HepG2 (cell line): ENCODE measurements at regions not wholly inside any gene's neighbourhood (a gene's known extent, or its start where the extent isn't known, plus 50 kb on each side); places are given as distances from the start of the nearest gene placed in this dataset.
A peak's percentile ranks its signal among the peaks of the same experiment; 100 is the strongest.

Source experiments
- AGO1 ChIP-seq: fragments of 200-400 bp; formaldehyde crosslinking; IDR thresholded peaks from 2 replicates; pipeline ENCODE4 v1.6.1; 2017; ENCODE audit warnings: mild to moderate bottlenecking, low read depth, low read length, moderate library complexity; ENCODE audit not compliant: poor library complexity, severe bottlenecking
- AHDC1 ChIP-seq: sonication (generic); formaldehyde crosslinking; IDR thresholded peaks from 2 replicates; pipeline ENCODE4 v1.5.1; 2020; ENCODE audit warnings: mild to moderate bottlenecking, missing genetic modification reagents, borderline replicate concordance
- CREB1 ChIP-seq, 2 experiments: fragments of 450-650 bp in 1 of 2; IDR thresholded peaks; 2 replicates each; pipeline ENCODE4 v1.6.1; 2016 to 2017; ENCODE audit warnings: control low read depth in 1 of 2, mild to moderate bottlenecking in 1 of 2, missing compliant biosample characterization in 1 of 2, missing genetic modification characterization in 1 of 2
- DBP ChIP-seq: sonication (generic); formaldehyde crosslinking; IDR thresholded peaks from 2 replicates; pipeline ENCODE4 v1.4.0; 2020; ENCODE audit warnings: missing genetic modification reagents; ENCODE audit errors: not compliant biosample characterization
- KAT8 ChIP-seq: IDR thresholded peaks from 2 replicates; pipeline ENCODE4 v1.6.1; 2016; ENCODE audit warnings: missing genetic modification reagents, missing compliant biosample characterization
- PAF1 ChIP-seq: IDR thresholded peaks from 2 replicates; pipeline ENCODE4 v1.6.1; 2016; ENCODE audit warnings: missing genetic modification reagents, missing compliant biosample characterization
- PRDM15 ChIP-seq: sonication (generic); formaldehyde crosslinking; IDR thresholded peaks from 2 replicates; pipeline ENCODE4 v1.4.0; 2020; ENCODE audit warnings: missing genetic modification reagents
- SMAD9 ChIP-seq: sonication (generic); formaldehyde crosslinking; IDR thresholded peaks from 2 replicates; pipeline ENCODE4 v1.5.1; 2020; ENCODE audit warnings: mild to moderate bottlenecking, missing genetic modification reagents
- SMC3 ChIP-seq: IDR thresholded peaks from 2 replicates; pipeline ENCODE4 v1.6.1; 2011; ENCODE audit warnings: low read length, improper control_type of control experiment
- UBTF ChIP-seq: sonication (generic); formaldehyde crosslinking; IDR thresholded peaks from 2 replicates; pipeline ENCODE4 v1.4.0; 2020; ENCODE audit warnings: mild to moderate bottlenecking, missing genetic modification reagents
- ZBTB7B ChIP-seq: sonication (generic); formaldehyde crosslinking; IDR thresholded peaks from 2 replicates; pipeline ENCODE4 v1.4.0; 2020; ENCODE audit warnings: missing genetic modification reagents
- ZNF567 ChIP-seq: sonication (generic); formaldehyde crosslinking; IDR thresholded peaks from 2 replicates; pipeline ENCODE4 v1.8.1; 2023; ENCODE audit warnings: mild to moderate bottlenecking, missing genetic modification reagents, borderline replicate concordance
- ZSCAN22 ChIP-seq: sonication (generic); formaldehyde crosslinking; IDR thresholded peaks from 2 replicates; pipeline ENCODE4 v1.4.0; 2020; ENCODE audit warnings: mild to moderate bottlenecking, missing genetic modification reagents

- no peak for TF ChIP-seq SMAD9 (CRISPR knock-in tag)
- TF ChIP-seq AHDC1 (CRISPR knock-in tag): no peak
- no peak for TF ChIP-seq PAF1
- TF ChIP-seq AGO1: no peak
- TF ChIP-seq ZBTB7B (CRISPR knock-in tag): no peak
- TF ChIP-seq PRDM15: no peak
- TF ChIP-seq SMC3: peak; percentile 35; the same call in 1 of the 2 replicates
- TF ChIP-seq CREB1 (IDR thresholded peaks at IDR 0.05): no peak
- TF ChIP-seq CREB1 (CRISPR knock-in tag; IDR thresholded peaks at IDR 0.05): no peak
- TF ChIP-seq DBP (CRISPR knock-in tag): no peak
- TF ChIP-seq KAT8: no peak
- TF ChIP-seq UBTF: no peak
- TF ChIP-seq ZSCAN22 (CRISPR knock-in tag): no peak
- no peak for TF ChIP-seq ZNF567 (CRISPR knock-in tag)
Measured at GRCh38 chr6:100099189-100100074, 105.4 kb upstream of the MCHR2 start (continued).
